ENCODE measurements at regions not wholly inside any gene's neighbourhood (a gene's known extent, or its start where the extent isn't known, plus 50 kb on each side); places are given as distances from the start of the nearest gene placed in this dataset.

DNA sequence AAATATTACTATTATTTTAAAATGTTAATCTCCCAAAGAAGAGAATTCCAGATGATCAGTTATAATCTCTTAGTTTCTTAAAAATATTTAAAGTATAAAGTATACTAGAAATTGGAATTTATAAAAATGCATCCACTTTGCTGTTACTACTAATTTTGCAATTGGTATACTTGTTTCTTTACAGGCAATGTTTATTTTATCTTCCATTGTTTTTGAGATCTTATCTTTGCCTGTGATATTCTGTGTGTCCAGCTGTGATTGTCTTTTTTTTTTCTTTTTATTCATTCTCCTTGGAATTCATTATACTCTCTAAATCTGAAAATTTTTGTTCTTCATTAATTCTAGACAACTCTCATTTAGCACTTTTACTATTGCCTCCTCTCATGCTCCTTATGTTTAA, 652.6 kb downstream of the TNS3 start:
- TF ChIP-seq EZH2 (IDR thresholded peaks at IDR 0.05) (no peak), EZH2phosphoT487 (IDR thresholded peaks at IDR 0.05) (no peak)
- TF ChIP-seq, protein P1, sequence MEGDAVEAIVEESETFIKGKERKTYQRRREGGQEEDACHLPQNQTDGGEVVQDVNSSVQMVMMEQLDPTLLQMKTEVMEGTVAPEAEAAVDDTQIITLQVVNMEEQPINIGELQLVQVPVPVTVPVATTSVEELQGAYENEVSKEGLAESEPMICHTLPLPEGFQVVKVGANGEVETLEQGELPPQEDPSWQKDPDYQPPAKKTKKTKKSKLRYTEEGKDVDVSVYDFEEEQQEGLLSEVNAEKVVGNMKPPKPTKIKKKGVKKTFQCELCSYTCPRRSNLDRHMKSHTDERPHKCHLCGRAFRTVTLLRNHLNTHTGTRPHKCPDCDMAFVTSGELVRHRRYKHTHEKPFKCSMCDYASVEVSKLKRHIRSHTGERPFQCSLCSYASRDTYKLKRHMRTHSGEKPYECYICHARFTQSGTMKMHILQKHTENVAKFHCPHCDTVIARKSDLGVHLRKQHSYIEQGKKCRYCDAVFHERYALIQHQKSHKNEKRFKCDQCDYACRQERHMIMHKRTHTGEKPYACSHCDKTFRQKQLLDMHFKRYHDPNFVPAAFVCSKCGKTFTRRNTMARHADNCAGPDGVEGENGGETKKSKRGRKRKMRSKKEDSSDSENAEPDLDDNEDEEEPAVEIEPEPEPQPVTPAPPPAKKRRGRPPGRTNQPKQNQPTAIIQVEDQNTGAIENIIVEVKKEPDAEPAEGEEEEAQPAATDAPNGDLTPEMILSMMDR (IDR thresholded peaks at IDR 0.05): no peak
